GM18870 (cell line): ENCODE measurements at regions not wholly inside any gene's neighbourhood (a gene's known extent, or its start where the extent isn't known, plus 50 kb on each side); places are given as distances from the start of the nearest gene placed in this dataset.

Experiments
- ATAC-seq: cut with Tn5 transposase; IDR thresholded peaks from one replicate; pipeline ENCODE4 v1.9.1; 2021; ENCODE audit warnings: moderate library complexity; ENCODE audit not compliant: unreplicated experiment

- ATAC-seq = no peak
These were observed 56.6 kb upstream of the BCOR start for GRCh38 chrX:40154250-40154852.

DNA sequence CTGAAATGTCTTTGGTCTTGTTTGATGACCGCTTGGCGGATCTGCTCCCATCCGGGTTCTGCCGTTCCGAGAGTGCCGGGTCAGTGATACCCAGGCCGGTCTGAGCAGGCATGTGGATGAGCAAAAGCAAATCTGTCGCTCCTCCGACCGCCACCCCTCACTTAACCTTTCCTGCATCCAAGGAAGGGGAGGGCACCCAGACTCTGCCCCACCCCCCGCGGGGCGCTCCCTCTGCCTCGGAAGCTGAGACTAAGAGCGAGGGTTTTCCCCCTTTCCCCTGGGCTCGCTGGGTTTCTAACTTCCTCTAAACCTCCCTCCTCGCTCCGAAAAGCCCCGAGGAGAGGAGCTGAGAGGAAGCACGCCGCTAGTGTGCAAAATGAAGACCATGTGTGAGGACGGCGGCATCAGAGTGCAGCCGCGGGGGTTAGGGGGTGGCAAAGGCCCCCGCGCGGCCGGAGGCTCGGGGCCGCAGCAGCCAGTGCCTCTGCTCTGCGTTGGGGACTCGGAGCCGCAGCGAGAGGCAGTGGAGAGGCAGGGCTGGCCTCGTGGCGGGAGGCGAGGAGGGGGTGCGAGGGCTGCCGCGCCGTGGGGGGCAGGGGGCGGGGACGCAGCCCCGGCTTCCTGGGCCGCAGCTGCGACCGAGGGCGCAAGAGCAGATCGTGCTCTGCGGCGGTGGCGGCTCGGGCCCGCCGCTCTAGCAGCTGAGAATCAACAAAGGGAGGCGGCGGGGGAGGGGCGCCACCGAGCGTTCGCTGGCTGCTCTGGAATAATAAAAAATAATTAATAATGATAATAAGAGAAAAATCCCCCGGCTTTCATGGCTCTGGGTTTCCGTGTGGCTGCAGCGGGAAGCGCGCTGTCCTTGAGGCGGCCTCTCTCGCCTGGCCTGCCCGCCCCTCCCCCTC is 55.8 kb upstream of the BCOR start:
- peak; percentile 65 for ATAC-seq

- ATAC-seq = no peak
These were observed 55.1 kb upstream of the BCOR start for GRCh38 chrX:40152741-40153344.

GRCh38 chrX:40152173-40152711 is 54.5 kb upstream of the BCOR start:
- ATAC-seq = no peak

DNA sequence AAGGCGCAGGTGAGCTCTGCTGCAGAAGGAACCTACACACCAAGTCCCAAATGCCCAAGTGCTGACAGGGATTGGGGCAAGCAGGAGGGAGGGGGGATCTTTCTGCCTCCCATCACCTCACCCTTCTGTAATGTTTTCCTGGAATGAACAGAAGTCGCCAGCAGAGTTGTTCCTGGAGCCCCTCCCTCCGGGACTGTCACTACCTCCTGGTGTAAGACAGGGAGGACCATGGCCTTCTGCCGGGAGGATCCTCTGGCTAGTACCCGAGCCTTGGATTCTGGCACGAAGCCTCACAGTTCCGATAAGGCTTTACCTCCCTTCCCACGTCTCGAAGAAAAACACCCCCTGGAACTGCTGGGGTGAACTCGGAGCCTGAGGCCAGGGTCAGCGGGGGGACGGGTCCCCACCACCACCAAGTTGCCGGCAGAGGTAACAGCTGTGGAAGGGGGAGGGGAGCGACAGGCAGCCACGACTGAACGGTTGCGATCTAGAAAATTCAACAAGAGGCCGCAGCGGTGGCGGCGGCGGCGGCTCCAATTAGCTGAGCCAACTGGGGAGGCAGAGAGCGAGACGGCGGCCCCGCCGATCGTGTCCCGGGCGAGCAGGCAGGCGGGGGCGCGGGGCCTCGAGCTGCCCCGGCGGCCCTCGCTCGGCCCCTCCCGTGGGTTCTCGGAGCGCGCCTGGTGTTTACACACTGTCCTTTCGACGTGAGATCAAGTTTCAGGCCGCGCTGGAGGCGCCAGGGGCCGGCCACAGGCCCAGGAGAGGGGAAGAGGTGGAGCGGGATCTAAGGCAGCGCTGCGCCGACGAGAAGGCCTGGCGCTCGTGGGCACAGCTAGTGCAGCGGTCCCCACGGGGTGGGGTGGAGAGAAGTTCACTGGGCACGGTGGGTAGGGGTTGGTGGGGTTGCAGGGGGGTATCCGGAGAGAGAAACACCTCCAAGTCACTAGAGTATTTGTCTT is 53.7 kb upstream of the BCOR start:
- no peak for ATAC-seq

- no peak for ATAC-seq
These were observed 52.7 kb upstream of the BCOR start for GRCh38 chrX:40150503-40150902.

DNA sequence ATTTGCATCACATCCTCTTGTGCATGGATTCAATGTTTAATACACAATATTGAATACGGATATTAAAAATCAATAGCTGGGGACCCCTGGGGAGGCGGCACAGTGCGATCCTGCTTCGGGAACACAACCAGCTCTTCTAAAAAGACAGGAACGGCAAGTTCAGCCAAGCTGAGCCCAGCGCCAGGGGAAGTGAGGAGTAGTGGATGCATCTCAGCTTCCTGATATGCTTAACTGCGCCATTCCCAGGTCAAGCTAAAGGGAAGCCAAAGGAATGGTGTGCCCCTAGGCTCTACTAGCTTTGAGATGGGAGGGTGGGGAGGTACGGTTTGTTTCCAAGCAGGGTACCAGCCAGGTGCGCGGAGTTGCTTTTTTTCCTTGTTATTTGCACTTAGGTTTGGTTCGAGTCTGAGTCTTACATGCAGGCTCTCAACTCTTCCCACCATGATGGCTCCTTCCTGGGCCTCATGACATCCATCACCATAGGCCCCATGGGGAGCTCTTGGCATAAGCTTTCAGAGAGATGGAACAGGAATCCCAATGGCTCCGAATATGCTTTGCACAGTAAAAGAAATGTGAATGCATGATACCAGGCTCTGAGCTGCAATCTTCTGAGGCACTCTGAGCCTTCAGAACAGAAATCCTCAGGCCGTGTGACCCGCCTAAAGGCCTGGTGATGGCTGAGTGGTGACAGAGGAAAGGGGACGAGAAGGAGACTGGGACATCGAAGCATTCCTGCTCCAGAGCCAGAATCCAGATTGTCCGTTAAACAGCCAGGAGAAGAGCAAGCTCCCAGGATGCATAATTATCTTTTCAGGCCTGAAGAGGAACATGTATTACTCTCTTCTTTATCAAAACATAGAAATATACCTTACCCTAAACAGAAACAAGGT is 51.8 kb upstream of the BCOR start:
- ATAC-seq = no peak

DNA sequence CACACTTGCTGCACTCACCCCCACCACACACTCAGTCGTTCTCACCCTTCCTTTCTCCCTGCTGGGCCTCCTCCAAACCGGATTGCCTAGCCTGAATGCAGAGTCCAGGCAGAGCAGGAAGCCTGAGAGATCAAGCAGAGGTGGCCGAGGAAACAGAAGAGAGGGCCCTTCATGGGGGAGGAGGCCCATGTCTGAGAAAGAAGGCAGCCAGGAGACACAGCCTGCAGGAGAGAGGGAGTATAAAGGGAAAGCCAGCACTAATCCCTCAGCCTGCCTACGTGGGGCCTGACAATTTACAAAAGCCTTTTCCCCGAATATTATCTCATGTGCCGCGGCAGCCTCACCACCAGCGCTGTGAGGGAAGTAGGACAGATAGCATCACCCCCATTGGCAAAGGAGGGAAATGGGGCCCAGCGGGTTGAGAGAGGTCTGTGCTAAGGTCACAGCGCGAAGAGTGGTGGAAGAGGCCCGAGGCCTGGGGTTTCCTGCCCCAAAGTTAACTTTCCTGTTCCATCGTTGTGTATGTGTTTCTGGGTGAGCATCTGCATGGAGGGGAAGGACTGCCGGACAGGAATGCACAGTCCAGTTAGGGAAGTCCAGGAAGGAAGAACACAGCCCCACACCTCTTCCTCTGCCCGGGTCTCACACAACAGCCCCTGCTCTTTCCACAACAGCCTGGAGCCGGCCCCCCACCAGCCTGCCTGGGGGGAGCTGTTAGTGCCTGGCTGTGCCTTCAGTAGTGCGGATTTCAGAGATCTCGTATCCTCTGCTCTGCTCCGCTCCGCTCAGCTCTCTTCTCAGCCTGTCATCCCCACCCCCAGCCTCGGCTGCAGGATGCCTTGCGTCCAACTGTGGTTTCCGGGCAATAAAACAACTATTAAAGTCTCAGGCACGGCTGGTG is 50.9 kb upstream of the BCOR start:
- ATAC-seq = no peak

DNA sequence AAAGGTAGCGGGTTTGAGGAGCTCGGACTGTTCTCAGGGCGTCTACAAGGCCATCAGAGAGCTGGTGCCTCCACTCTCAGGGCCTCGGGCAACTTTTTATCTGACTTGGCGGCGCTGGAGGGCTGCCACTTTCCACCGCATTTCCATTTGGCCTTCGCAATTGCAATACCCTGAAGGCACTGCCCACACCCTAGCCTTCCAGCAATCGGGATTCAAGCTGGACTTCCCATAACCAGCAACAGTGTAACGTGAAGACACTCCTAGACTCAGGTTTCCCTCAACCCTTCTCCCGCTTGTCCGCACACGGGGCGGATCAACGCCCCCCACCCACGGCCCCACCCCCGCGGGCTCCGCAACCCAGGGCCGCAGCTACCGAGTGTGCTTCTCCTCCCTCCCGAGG is 50.2 kb upstream of the BCOR start:
- no peak for ATAC-seq
